Stimulated activated CD4-positive, alpha-beta T cell treated with anti-CD3 and anti-CD28 coated beads, Interleukin-1b, Interleukin-23, amount 100 ng/mL, for 24 hours (primary cell): ENCODE measurements at regions not wholly inside any gene's neighbourhood (a gene's known extent, or its start where the extent isn't known, plus 50 kb on each side); places are given as distances from the start of the nearest gene placed in this dataset.
"Not testable (repeated sequence)": the region's sequence is repeated elsewhere in the genome, so short reads cannot be mapped to it uniquely, and the experiment has no call there.

Experiments used
- DNase-seq, 4 experiments: peaks; one replicate each; pipeline ENCODE4 v3.0.0-alpha.2; 2020; ENCODE audit warnings: low read depth in 4 of 4, low spot score in 1 of 4

GRCh38 chr3:75118779-75119178 is 504.3 kb upstream of the CNTN3 start:
- no peak for DNase-seq

GRCh38 chr3:75126556-75126955 is 512.1 kb upstream of the CNTN3 start:
- DNase-seq, result no peak

DNA sequence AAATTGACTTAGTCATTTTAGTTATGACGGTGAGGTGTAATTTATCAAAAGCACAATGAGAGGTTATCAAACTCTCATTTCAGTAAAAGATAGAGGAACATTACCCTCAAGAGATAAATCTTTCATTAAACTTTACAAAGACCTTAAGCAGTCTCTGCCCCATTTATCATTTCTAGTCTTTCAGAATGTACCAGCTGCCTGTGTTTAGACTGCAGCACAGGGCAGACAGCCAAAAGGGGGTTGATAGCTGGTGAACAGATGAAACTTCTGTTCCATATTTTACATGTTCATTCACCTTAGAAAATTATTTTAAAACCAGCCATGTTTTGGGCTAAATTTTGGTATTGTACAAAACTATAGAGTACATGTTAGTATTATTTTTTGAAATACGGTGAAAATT is 514.6 kb upstream of the CNTN3 start:
- DNase-seq, result no peak

DNA sequence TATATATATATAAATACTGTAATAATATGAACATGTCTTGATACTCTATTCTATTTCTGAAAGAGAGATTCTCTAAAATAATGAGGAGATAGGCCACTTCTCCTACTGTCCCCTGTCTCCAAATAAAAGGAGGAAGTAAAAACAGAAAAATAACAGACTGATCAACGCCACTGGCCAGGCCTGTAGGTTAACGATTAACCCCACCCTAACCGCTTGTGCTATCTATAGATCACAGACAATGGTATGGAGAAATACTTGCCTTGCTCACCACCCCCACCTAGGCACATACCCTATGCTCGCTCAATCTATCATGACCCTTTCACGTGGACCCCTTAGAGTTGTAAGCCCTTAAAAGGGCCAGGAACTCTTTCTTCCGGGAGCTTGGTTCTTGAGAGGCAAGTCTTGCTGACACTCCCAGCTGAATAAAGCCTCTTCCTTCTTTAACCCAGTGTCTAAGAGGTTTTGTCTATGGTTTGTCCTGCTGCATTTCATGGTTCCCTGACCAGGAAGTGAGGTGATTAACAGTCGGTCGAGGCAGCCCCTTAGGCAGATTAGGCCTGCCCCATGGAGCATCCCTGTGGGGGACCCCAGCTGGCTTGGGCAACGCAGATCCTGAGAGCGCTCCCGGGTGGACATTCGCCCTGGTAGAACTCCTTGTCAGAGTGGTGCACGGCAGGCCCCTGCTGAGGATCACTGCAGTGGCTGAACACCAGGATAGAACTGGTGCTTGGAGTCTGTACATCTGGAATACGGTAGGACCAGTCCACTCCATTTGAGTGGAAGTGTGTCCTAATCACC is 521.8 kb upstream of the CNTN3 start:
- no peak for DNase-seq

DNA sequence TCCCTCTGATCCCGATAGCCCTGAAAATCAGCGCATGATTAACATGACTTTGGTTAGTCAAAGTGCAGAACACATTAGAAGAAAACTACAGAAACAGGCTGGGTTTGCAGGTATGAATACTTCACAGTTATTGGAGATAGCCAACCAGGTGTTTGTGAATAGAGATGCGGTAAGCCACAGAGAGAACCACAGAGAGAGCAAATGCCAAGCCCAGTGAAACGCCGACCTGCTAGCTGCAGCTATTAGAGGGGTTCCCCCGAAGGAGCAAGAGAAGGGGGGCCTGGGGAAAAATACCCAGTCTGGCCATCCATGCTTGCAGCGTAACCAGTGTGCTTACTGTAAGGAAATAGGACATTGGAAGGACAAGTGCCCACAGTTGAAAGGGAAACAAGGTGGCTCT is 523.9 kb upstream of the CNTN3 start:
- DNase-seq, result no peak

- DNase-seq, result no peak
Observed at GRCh38 chr3:75140904-75141615, 523.1 kb upstream of the FRG2C start.

- DNase-seq, result no peak
Observed at GRCh38 chr3:75144406-75144805, 519.7 kb upstream of the FRG2C start.

DNA sequence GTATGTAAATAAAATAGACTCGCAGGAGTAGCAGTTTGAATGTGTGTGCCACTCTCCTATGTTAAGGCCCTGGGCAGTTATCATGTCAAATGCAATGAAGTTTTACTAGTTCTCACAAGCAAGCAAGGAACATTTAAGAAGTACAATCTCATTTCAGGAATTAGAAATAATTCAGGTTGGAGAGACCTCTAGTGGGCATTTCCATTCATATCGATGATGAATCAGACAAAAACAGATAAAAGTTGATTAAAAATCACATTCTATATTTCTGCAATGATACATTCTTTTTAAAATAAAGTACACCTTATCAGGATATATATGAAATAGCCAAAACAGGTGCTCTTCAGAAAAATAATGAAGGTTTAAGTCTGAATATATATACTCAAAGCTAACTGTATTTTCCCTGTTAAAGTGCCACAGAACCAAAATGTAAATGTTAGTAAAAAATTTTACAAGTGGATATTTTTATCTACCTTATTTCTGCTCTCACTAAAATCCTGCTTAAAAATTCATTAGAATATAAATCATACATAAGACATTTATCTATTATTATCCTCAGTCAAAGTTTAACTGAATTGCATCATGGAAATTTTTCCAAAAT is 492.4 kb upstream of the FRG2C start:
- no peak for DNase-seq

GRCh38 chr3:75176937-75177336 is 487.2 kb upstream of the FRG2C start:
- DNase-seq, result no peak

DNA sequence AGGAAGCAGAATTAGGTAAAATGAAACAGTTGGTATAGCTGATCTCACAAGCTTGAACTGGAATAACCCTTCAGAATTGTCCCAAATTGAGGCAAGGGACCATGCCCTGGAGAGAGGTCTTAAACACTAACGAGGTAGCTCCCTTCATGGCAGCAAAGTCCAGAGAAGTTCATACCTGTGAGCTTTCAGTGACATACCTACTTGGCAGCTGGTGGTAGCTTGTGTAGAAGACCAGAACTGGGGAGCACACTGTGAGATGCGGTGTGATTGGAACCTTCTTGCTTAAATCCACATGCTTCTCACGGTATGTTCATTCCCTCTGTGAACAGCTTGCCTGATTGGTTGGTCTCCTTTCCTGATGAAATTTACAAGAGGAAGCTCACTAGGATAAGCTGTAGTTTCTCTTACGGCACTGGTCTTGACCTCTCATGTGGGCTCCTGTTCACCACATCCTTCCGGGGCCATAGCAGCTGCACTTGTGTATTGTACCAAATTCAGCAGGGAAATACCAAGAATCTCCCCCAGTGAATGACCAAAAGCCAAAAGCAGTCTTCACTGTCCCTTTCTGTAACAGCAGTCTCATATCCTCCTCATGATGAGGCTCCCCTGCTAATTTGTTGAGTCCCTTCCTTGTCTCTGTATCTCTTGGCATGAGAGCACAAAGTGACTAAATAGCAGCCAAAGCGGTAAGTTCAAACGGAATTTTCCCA is 483.7 kb upstream of the FRG2C start:
- no peak for DNase-seq

DNA sequence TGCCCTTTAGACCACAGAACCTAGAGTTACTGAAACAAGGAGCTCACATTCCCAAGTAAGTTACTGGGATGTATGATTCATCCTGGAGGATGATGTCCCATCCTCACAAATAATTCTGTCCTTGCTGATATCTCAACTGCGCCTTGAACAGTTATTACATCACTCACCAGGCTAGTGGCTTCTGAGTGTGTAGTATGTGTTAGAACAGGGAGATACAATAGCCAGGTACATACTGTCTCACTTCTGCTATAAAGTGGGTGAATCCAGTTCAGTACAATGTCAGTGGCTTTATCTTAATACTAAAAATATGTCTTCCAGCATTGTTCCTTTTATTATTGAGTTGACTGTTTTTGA is 483.2 kb upstream of the FRG2C start:
- no peak for DNase-seq

DNA sequence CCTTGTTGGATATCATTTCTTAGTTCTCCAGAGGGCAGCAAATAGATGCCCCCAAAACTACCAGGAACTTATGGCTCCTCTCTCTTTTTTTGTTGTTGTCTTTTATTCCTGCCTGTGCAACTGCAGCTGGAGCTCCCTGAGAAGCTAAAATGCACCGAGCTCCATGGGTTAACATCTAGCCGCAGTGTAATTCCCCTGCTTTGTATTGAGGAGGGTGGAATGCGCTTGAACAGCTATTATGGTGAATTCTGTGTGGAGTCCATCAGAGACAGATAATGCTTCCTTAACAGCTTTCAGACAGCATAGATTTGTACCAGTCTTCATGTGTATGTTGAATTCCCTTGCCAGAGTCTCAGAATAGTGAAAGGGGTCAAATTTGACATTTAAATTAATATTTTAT is 475.2 kb upstream of the FRG2C start:
- DNase-seq, result no peak

GRCh38 chr3:75192146-75192616 is 471.9 kb upstream of the FRG2C start:
- peak; percentile 13 to 44 (median 25) for DNase-seq

DNA sequence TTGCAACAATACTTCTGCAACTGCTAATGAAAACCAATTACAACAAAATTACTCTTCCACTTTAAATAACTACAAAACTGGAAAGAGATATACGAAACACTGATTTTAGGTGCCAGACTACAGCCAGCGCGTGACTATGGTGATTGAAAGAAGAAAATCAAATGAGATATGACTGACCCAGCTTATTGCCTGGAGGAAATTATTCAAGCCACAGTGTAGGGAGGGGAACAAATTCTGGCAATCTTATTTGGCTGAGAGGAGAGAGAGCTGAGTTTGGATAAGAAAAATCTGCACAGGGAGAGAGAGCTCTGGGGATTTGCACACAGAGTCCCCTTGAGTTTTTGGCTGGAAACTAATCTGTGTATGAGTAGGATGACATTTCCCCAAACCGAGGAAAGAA is 470.3 kb upstream of the FRG2C start:
- DNase-seq, result no peak

DNA sequence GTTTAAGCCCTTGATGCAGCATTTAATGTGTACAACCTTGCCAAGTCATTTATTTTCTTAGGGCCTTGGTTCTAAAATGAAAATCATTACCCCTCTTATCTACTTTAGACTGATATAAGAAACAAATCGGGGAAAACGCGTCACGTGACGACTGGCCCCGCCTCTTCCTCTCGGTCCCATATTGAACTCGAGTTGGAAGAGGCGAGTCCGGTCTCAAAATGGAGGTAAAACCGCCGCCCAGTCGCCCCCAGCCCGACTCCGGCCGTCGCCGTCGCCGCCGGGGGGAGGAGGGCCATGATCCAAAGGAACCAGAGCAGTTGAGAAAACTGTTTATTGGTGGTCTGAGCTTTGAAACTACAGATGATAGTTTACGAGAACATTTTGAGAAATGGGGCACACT is 449.8 kb upstream of the FRG2C start:
- DNase-seq, result not testable (repeated sequence)

DNA sequence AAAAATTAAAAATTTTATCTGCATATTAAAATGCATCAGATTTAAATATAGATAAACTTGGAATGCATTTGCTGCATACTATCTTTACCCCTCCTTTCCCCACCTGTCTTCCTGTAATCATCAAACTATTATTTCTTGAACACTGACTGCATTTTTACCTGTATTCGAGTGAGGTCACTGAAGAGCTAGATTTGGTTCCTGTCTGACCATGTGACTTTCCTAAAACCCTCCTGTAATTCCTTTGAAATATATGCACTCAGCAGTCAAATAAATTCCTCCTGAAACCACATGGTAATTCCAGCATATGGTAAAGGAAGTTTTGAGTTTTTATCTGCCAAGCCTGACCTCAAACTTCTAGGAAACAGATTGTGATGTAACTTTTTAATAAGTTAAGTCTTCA is 445.6 kb upstream of the FRG2C start:
- DNase-seq, result no peak

GRCh38 chr3:75220932-75221331 is 443.2 kb upstream of the FRG2C start:
- DNase-seq, result no peak

- DNase-seq, result no peak
Observed at GRCh38 chr3:75224412-75224811, 439.7 kb upstream of the FRG2C start.

GRCh38 chr3:75232216-75232615 is 431.9 kb upstream of the FRG2C start:
- DNase-seq, result no peak

- DNase-seq, result no peak
Observed at GRCh38 chr3:75235631-75236030, 428.5 kb upstream of the FRG2C start.

DNA sequence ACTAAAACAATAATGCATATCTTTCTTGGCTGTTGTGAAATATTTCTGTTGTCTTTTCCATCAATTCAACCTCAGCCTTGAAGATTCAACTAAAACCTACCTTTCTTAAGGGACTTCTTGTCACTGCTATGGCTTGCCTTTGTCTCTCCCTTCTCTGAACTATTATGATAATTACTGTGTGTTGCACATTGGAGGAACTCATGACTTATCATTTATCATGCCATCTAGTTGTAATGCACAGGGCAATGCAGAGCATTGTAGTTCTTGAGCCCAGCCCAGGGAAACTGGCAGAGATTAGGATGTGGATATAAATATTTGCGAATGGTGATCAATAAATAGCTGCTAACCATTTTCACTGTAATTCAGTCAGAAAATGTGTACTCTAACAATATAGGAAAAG is 427.1 kb upstream of the FRG2C start:
- DNase-seq, result no peak

- DNase-seq, result no peak
Observed at GRCh38 chr3:75237477-75237876, 426.7 kb upstream of the FRG2C start.
